Liver (tissue), 8 donors: ENCODE measurements at regions not wholly inside any gene's neighbourhood (a gene's known extent, or its start where the extent isn't known, plus 50 kb on each side); places are given as distances from the start of the nearest gene placed in this dataset.

Source experiments
- DNase-seq: peaks from one replicate; pipeline ENCODE4 v3.0.0-alpha.2; 2017; ENCODE audit warnings: low spot score
- H3K27ac ChIP-seq, 2 donors: one replicate each; pipeline ENCODE4 v1.7.0; 2013; ENCODE audit warnings: inconsistent platforms in 2 of 2, low read length in 2 of 2, control low read depth in 1 of 2, low read depth in 1 of 2, mild to moderate bottlenecking in 1 of 2
- H3K27me3 ChIP-seq, 4 donors: one replicate each; pipeline versions ENCODE4 v1.6.1 to v1.7.0; 2013; ENCODE audit warnings: low read length in 3 of 4, inconsistent platforms in 1 of 4, mild to moderate bottlenecking in 1 of 4, moderate library complexity in 1 of 4; ENCODE audit not compliant: control insufficient read depth in 4 of 4, insufficient read depth in 4 of 4
- H3K36me3 ChIP-seq, 4 donors: one replicate each; pipeline versions ENCODE4 v1.6.1 to v1.7.0; 2013; ENCODE audit warnings: low read length in 3 of 4, mild to moderate bottlenecking in 3 of 4, low read depth in 1 of 4, moderate library complexity in 1 of 4; ENCODE audit not compliant: control insufficient read depth in 4 of 4, insufficient read depth in 3 of 4
- H3K4me1 ChIP-seq, 4 donors: one replicate each; pipeline versions ENCODE4 v1.6.1 to v1.7.0; 2013; ENCODE audit warnings: low read length in 3 of 4, mild to moderate bottlenecking in 3 of 4, moderate library complexity in 1 of 4; ENCODE audit not compliant: control insufficient read depth in 4 of 4, insufficient read depth in 4 of 4
- H3K4me3 ChIP-seq, 3 donors: one replicate each; pipeline versions ENCODE4 v1.6.1 to v1.7.0; 2013; ENCODE audit warnings: low read length in 3 of 3, control low read depth in 1 of 3, low read depth in 1 of 3, mild to moderate bottlenecking in 1 of 3
- H3K9ac ChIP-seq, 2 donors: one replicate each; pipeline ENCODE4 v1.7.0; 2013; ENCODE audit warnings: low read length in 2 of 2, mild to moderate bottlenecking in 2 of 2, moderate library complexity in 2 of 2, control low read depth in 1 of 2, low read depth in 1 of 2
- H3K9me3 ChIP-seq, 4 donors: one replicate each; pipeline versions ENCODE4 v1.6.1 to v1.7.0; 2013; ENCODE audit warnings: low read length in 3 of 4; ENCODE audit not compliant: control insufficient read depth in 4 of 4
- EGR1 ChIP-seq, 2 donors: IDR thresholded peaks; 2 replicates each; pipeline ENCODE4 v1.6.1; 2016 to 2018; ENCODE audit warnings: antibody characterized with exemption in 2 of 2, low read depth in 2 of 2
- FOXA1 ChIP-seq: IDR thresholded peaks from 2 replicates; pipeline ENCODE4 v1.6.1; 2016; ENCODE audit warnings: antibody characterized with exemption
- GABPA ChIP-seq, 2 donors: IDR thresholded peaks in 1 of 2; conservative IDR thresholded peaks in 1 of 2; 2 replicates each; pipeline ENCODE4 v1.6.1; 2016; ENCODE audit warnings: antibody characterized with exemption in 2 of 2, mild to moderate bottlenecking in 1 of 2, moderate library complexity in 1 of 2
- HNF4G ChIP-seq: IDR thresholded peaks from 2 replicates; pipeline ENCODE4 v1.6.1; 2016; ENCODE audit warnings: antibody characterized with exemption
- NR2F2 ChIP-seq: IDR thresholded peaks from 2 replicates; pipeline ENCODE4 v1.6.1; 2016; ENCODE audit warnings: antibody characterized with exemption
- RXRA ChIP-seq, 2 donors: IDR thresholded peaks; 2 replicates each; pipeline ENCODE4 v1.6.1; 2017 to 2018; ENCODE audit warnings: antibody characterized with exemption in 2 of 2, mild to moderate bottlenecking in 1 of 2
- SP1 ChIP-seq: IDR thresholded peaks from 2 replicates; pipeline ENCODE4 v1.6.1; 2018; ENCODE audit warnings: antibody characterized with exemption, mild to moderate bottlenecking
- TAF1 ChIP-seq: conservative IDR thresholded peaks from 2 replicates; pipeline ENCODE4 v1.6.1; 2016; ENCODE audit warnings: antibody characterized with exemption, mild to moderate bottlenecking
- YY1 ChIP-seq: IDR thresholded peaks from 2 replicates; pipeline ENCODE4 v1.6.1; 2016; ENCODE audit warnings: antibody characterized with exemption, mild to moderate bottlenecking
- WGBS: extraction: QIAGEN DNeasy Blood & Tissue Kit; methylation state at CpG from one replicate; pipeline ENCODE4 v1.1.7; 2013; 5-methylcytosine and 5-hydroxymethylcytosine counted together
- TF ChIP-seq, protein P1 (sequence below): IDR thresholded peaks from 2 replicates; pipeline ENCODE4 v1.6.1; 2016; ENCODE audit warnings: antibody characterized with exemption
- TF ChIP-seq, protein P2 (sequence below): IDR thresholded peaks from 2 replicates; pipeline ENCODE4 v1.6.1; 2016; ENCODE audit warnings: antibody characterized with exemption
- TF ChIP-seq, protein P3 (sequence below): IDR thresholded peaks from 2 replicates; pipeline ENCODE4 v1.6.1; 2016; ENCODE audit warnings: antibody characterized with exemption, mild to moderate bottlenecking
- TF ChIP-seq, protein P4 (sequence below): fragments of 150-350 bp; IDR thresholded peaks from 2 replicates; pipeline ENCODE4 v1.5.1; 2017; ENCODE audit warnings: improper control_type of control experiment, low read depth, low read length; ENCODE audit not compliant: missing input control
- TF ChIP-seq, protein P5 (sequence below): IDR thresholded peaks from 2 replicates; pipeline ENCODE4 v1.6.1; 2016; ENCODE audit warnings: antibody characterized with exemption
- donor health status: healthy.
- donor health status: healthy.
- donor health status: healthy.
- donor health status: healthy.
- donor health status: healthy.

DNA sequence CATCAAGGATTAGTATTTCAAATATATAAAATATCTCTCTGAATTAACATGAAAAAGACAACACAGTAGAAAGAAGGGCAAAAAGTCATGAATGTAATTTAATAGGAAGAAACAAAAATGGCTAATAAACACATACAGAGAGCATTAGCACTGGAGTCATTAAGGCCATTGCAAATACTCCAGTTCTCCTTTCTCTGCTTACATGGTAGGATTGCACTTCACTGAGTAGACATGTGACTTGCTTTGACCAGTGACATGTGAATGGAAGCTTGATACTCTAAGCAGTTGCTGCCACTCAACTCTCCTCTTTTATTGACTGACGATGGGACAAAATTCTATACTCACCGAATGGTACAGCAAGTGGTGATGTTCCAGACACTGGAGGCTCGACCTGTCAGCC is 153.9 kb upstream of the LGALSL start:
- Histone ChIP-seq H3K9me3 (no peaks in the 10 kb centered on the region), H3K4me1 (no peaks in the 10 kb centered on the region), H3K27me3 (no peaks in the 10 kb centered on the region), H3K27ac (no peak overlapping the region), H3K4me3 (no peak overlapping the region), H3K9ac (no peak overlapping the region), H3K36me3 (no peaks in the 10 kb centered on the region)
- TF ChIP-seq RXRA (IDR thresholded peaks at IDR 0.05) (no peak), HNF4G (no peak), EGR1 (IDR thresholded peaks at IDR 0.05; ENCODE audit: low read depth in 2 of 2) (no peak), YY1 (no peak), SP1 (no peak), NR2F2 (no peak)
- TF ChIP-seq, protein P1, sequence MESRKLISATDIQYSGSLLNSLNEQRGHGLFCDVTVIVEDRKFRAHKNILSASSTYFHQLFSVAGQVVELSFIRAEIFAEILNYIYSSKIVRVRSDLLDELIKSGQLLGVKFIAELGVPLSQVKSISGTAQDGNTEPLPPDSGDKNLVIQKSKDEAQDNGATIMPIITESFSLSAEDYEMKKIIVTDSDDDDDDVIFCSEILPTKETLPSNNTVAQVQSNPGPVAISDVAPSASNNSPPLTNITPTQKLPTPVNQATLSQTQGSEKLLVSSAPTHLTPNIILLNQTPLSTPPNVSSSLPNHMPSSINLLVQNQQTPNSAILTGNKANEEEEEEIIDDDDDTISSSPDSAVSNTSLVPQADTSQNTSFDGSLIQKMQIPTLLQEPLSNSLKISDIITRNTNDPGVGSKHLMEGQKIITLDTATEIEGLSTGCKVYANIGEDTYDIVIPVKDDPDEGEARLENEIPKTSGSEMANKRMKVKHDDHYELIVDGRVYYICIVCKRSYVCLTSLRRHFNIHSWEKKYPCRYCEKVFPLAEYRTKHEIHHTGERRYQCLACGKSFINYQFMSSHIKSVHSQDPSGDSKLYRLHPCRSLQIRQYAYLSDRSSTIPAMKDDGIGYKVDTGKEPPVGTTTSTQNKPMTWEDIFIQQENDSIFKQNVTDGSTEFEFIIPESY = no peak
- TF ChIP-seq, protein P2, sequence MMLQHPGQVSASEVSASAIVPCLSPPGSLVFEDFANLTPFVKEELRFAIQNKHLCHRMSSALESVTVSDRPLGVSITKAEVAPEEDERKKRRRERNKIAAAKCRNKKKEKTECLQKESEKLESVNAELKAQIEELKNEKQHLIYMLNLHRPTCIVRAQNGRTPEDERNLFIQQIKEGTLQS = no peak
- TF ChIP-seq, protein P3, sequence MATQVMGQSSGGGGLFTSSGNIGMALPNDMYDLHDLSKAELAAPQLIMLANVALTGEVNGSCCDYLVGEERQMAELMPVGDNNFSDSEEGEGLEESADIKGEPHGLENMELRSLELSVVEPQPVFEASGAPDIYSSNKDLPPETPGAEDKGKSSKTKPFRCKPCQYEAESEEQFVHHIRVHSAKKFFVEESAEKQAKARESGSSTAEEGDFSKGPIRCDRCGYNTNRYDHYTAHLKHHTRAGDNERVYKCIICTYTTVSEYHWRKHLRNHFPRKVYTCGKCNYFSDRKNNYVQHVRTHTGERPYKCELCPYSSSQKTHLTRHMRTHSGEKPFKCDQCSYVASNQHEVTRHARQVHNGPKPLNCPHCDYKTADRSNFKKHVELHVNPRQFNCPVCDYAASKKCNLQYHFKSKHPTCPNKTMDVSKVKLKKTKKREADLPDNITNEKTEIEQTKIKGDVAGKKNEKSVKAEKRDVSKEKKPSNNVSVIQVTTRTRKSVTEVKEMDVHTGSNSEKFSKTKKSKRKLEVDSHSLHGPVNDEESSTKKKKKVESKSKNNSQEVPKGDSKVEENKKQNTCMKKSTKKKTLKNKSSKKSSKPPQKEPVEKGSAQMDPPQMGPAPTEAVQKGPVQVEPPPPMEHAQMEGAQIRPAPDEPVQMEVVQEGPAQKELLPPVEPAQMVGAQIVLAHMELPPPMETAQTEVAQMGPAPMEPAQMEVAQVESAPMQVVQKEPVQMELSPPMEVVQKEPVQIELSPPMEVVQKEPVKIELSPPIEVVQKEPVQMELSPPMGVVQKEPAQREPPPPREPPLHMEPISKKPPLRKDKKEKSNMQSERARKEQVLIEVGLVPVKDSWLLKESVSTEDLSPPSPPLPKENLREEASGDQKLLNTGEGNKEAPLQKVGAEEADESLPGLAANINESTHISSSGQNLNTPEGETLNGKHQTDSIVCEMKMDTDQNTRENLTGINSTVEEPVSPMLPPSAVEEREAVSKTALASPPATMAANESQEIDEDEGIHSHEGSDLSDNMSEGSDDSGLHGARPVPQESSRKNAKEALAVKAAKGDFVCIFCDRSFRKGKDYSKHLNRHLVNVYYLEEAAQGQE = no peak
- TF ChIP-seq, protein P4, sequence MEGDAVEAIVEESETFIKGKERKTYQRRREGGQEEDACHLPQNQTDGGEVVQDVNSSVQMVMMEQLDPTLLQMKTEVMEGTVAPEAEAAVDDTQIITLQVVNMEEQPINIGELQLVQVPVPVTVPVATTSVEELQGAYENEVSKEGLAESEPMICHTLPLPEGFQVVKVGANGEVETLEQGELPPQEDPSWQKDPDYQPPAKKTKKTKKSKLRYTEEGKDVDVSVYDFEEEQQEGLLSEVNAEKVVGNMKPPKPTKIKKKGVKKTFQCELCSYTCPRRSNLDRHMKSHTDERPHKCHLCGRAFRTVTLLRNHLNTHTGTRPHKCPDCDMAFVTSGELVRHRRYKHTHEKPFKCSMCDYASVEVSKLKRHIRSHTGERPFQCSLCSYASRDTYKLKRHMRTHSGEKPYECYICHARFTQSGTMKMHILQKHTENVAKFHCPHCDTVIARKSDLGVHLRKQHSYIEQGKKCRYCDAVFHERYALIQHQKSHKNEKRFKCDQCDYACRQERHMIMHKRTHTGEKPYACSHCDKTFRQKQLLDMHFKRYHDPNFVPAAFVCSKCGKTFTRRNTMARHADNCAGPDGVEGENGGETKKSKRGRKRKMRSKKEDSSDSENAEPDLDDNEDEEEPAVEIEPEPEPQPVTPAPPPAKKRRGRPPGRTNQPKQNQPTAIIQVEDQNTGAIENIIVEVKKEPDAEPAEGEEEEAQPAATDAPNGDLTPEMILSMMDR = no peak
- WGBS = 93% methylated on average over 3 of the region's 3 CpGs
- DNase-seq = no peak

DNA sequence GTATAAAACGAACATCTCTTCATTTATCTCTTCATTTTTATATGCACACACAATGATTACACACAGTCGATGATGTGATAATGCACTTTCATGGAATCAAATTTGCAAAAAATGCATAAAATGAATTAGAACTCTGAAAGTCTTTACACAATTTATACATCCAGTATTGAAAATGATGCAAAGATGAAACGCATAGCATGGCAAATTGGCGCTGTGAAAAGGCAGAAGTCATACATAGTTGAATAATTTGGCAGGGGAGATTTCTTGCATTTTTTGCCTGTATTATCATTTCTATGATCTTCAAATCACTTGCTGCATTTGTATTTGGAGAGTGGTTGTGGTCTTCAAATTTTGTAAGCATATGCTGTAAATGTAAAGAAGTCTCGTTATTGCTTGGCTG is 150.7 kb upstream of the LGALSL start:
- H3K4me3 ChIP-seq = no peak overlapping the region
- no peaks in the 10 kb centered on the region for H3K36me3 ChIP-seq
- no peak for DNase-seq
- WGBS = 95% methylated on average over 5 of the region's 5 CpGs
- H3K4me1 ChIP-seq = no peaks in the 10 kb centered on the region
- H3K9me3 ChIP-seq = peaks cover 0 to 1% (median 0%) of the 10 kb centered on the region in 4 donors
- H3K27me3 ChIP-seq = no peaks in the 10 kb centered on the region
- no peak overlapping the region for H3K9ac ChIP-seq
- no peak overlapping the region for H3K27ac ChIP-seq
- TF ChIP-seq, protein P4 = no peak
- TF ChIP-seq SP1 (no peak), FOXA1 (no peak), EGR1 (IDR thresholded peaks at IDR 0.05; ENCODE audit: low read depth in 2 of 2) (no peak), GABPA (IDR thresholded peaks at IDR 0.05 in 1 of 2, conservative IDR thresholded peaks at IDR 0.05 in 1 of 2) (no peak), TAF1 (no peak)
- TF ChIP-seq, protein P1 = no peak
- TF ChIP-seq, protein P3 = no peak
- TF ChIP-seq, protein P5, sequence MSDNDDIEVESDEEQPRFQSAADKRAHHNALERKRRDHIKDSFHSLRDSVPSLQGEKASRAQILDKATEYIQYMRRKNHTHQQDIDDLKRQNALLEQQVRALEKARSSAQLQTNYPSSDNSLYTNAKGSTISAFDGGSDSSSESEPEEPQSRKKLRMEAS = no peak
- TF ChIP-seq, protein P2 = no peak
